ENCODE measurements at regions not wholly inside any gene's neighbourhood (a gene's known extent, or its start where the extent isn't known, plus 50 kb on each side); places are given as distances from the start of the nearest gene placed in this dataset.

GRCh38 chr16:55044201-55044975 lies 113.7 kb downstream of the IRX5 start:
- Histone ChIP-seq H3K36me3 (no peaks in the 10 kb centered on the region), H3K27me3 (replicated peaks; ENCODE audit: insufficient read depth) (no peaks in the 10 kb centered on the region), H3K4me3 (no peak overlapping the region), H3K27ac (no peak overlapping the region), H3K4me1 (ENCODE audit: control insufficient read depth in 1 of 2, low read depth in 2 of 2) (no peaks in the 10 kb centered on the region), H3K9me3 (no peaks in the 10 kb centered on the region)
- TF ChIP-seq, protein P1, sequence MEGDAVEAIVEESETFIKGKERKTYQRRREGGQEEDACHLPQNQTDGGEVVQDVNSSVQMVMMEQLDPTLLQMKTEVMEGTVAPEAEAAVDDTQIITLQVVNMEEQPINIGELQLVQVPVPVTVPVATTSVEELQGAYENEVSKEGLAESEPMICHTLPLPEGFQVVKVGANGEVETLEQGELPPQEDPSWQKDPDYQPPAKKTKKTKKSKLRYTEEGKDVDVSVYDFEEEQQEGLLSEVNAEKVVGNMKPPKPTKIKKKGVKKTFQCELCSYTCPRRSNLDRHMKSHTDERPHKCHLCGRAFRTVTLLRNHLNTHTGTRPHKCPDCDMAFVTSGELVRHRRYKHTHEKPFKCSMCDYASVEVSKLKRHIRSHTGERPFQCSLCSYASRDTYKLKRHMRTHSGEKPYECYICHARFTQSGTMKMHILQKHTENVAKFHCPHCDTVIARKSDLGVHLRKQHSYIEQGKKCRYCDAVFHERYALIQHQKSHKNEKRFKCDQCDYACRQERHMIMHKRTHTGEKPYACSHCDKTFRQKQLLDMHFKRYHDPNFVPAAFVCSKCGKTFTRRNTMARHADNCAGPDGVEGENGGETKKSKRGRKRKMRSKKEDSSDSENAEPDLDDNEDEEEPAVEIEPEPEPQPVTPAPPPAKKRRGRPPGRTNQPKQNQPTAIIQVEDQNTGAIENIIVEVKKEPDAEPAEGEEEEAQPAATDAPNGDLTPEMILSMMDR (IDR thresholded peaks at IDR 0.05), result no peak
- DNase-seq (ENCODE audit: low spot score), result no peak
- no peak for ATAC-seq (ENCODE audit: insufficient number of reproducible peaks, low FRiP score, low read depth)

DNA sequence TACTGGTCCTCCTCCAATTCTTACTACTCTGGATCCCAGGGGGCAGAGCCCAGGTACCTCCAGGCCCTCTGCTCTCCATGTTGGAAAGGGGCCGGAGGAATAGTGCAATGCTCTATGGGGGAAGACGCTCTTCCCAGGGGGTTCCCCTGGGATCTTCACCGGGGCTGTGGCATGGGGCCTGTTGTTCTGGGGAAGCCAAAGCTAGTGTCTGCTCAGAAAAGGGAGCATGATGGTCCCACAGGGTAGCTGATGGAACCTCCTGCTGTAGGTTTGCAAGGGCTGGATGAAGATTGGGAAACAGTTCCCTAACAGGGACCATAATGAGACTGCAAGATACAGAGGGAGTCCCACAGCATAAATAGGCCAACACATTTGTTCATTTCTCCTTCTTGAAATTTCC lies 114.7 kb downstream of the IRX5 start:
- H3K27me3 ChIP-seq (replicated peaks; ENCODE audit: insufficient read depth), result no peaks in the 10 kb centered on the region
- H3K27ac ChIP-seq, result no peak overlapping the region
- DNase-seq (ENCODE audit: low spot score), result no peak
- no peaks in the 10 kb centered on the region for H3K9me3 ChIP-seq
- no peak overlapping the region for H3K4me3 ChIP-seq
- TF ChIP-seq, protein P1 (IDR thresholded peaks at IDR 0.05), result no peak
- no peak for ATAC-seq (ENCODE audit: insufficient number of reproducible peaks, low FRiP score, low read depth)
- H3K36me3 ChIP-seq, result no peaks in the 10 kb centered on the region
- no peaks in the 10 kb centered on the region for H3K4me1 ChIP-seq (ENCODE audit: control insufficient read depth in 1 of 2, low read depth in 2 of 2)

- Histone ChIP-seq H3K4me1 (ENCODE audit: control insufficient read depth in 1 of 2, low read depth in 2 of 2) (no peaks in the 10 kb centered on the region), H3K27ac (no peak overlapping the region), H3K4me3 (no peak overlapping the region), H3K9me3 (no peaks in the 10 kb centered on the region), H3K27me3 (replicated peaks; ENCODE audit: insufficient read depth) (no peaks in the 10 kb centered on the region), H3K36me3 (no peaks in the 10 kb centered on the region)
- no peak for DNase-seq (ENCODE audit: low spot score)
- TF ChIP-seq, protein P1 (IDR thresholded peaks at IDR 0.05), result no peak
- ATAC-seq (ENCODE audit: insufficient number of reproducible peaks, low FRiP score, low read depth), result no peak
Measured at GRCh38 chr16:55045756-55046460, 115.2 kb downstream of the IRX5 start.

DNA sequence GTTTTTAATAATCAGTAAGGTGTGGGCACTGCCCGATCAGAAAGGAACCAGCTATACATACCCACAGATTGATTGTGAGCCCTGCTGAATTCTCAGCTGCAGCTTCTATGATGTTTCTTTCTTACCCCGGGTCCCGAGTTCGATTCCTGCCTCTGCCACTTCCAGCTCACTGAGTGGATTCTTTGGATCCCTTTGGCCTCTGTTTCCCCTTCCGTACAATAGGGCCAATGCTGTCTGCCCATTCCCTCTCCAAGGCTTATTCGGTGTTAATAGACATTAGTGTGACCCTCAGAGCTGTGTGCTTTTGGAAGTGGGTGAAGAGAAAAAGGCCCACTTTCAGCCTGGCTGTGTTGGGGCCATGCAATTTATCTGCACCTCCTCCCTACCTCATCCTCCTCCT lies 115.8 kb downstream of the IRX5 start:
- no peak for DNase-seq (ENCODE audit: low spot score)
- Histone ChIP-seq H3K4me1 (ENCODE audit: control insufficient read depth in 1 of 2, low read depth in 2 of 2) (no peaks in the 10 kb centered on the region), H3K4me3 (no peak overlapping the region), H3K27ac (no peak overlapping the region), H3K27me3 (replicated peaks; ENCODE audit: insufficient read depth) (no peaks in the 10 kb centered on the region), H3K36me3 (no peaks in the 10 kb centered on the region), H3K9me3 (no peaks in the 10 kb centered on the region)
- no peak for ATAC-seq (ENCODE audit: insufficient number of reproducible peaks, low FRiP score, low read depth)
- TF ChIP-seq, protein P1 (IDR thresholded peaks at IDR 0.05), result no peak

DNA sequence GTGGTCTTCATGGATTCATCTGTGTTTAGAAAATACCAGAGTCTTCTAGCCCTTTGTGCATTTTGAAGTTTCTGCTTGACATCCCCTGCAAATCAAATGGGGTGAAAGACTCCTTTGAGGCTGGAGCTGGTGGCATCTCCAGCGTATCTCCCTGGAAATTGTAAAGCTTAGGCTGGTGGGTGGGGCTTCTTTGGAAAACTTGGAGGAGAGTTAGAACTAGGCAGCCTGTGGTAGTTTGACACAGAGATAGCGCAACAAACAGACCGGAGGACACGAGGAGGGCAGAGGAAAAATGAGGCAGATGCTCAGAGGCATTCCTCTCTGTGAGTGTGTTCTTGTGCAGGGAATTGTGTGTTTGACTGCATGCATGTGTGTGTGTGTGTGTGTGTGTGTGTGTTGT lies 116.3 kb downstream of the IRX5 start:
- no peaks in the 10 kb centered on the region for H3K9me3 ChIP-seq
- no peak overlapping the region for H3K27ac ChIP-seq
- H3K36me3 ChIP-seq, result no peaks in the 10 kb centered on the region
- TF ChIP-seq, protein P1 (IDR thresholded peaks at IDR 0.05), result no peak
- H3K4me1 ChIP-seq (ENCODE audit: control insufficient read depth in 1 of 2, low read depth in 2 of 2), result no peaks in the 10 kb centered on the region
- ATAC-seq (ENCODE audit: insufficient number of reproducible peaks, low FRiP score, low read depth) (no peak), DNase-seq (ENCODE audit: low spot score) (no peak)
- no peaks in the 10 kb centered on the region for H3K27me3 ChIP-seq (replicated peaks; ENCODE audit: insufficient read depth)
- no peak overlapping the region for H3K4me3 ChIP-seq

All from thoracic aorta (tissue), 2 donors.